ENCODE measurements at regions not wholly inside any gene's neighbourhood (a gene's known extent, or its start where the extent isn't known, plus 50 kb on each side); places are given as distances from the start of the nearest gene placed in this dataset.

- peaks cover 0 to 8% (median 3%) of the 10 kb centered on the region in 4 donors for H3K4me1 Mint-ChIP-seq
- Histone ChIP-seq H3K27me3 (ENCODE audit: control insufficient read depth, insufficient read depth, low read length) (no peaks in the 10 kb centered on the region), H3K4me1 (ENCODE audit: control insufficient read depth, insufficient read depth, low read length, poor library complexity, severe bottlenecking) (no peaks in the 10 kb centered on the region), H3K4me3 (ENCODE audit: low read depth, low read length) (no peak overlapping the region), H3K36me3 (ENCODE audit: control insufficient read depth, insufficient read depth, low read length) (no peaks in the 10 kb centered on the region), H3K9me3 (ENCODE audit: control insufficient read depth in 2 of 2, low read length in 2 of 2) (no peaks in the 10 kb centered on the region), H3K27ac (ENCODE audit: insufficient read depth, low read length, poor library complexity, severe bottlenecking) (no peak overlapping the region)
- DNase-seq, result no peak
- H3K9me3 Mint-ChIP-seq, result peaks cover 0 to 3% (median 0%) of the 10 kb centered on the region in 7 donors
- peaks cover 4% of the 10 kb centered on the region for H3K36me3 Mint-ChIP-seq
- no peak for ATAC-seq (ENCODE audit: low read depth in 2 of 2)
- no peak overlapping the region for H3K4me3 Mint-ChIP-seq
- peak overlapping the region in 1 of 3 donors; percentile 9 for H3K27ac Mint-ChIP-seq
- H3K27me3 Mint-ChIP-seq, result no peaks in the 10 kb centered on the region
Observed at GRCh38 chr2:8153258-8153718, 528.6 kb upstream of the ID2 start.

GRCh38 chr2:8154270-8154669, 527.6 kb upstream of the ID2 start:
- no peak overlapping the region for H3K27ac ChIP-seq (ENCODE audit: insufficient read depth, low read length, poor library complexity, severe bottlenecking)
- no peaks in the 10 kb centered on the region for H3K27me3 ChIP-seq (ENCODE audit: control insufficient read depth, insufficient read depth, low read length)
- no peaks in the 10 kb centered on the region for H3K36me3 ChIP-seq (ENCODE audit: control insufficient read depth, insufficient read depth, low read length)
- ATAC-seq (ENCODE audit: low read depth in 2 of 2) (no peak), DNase-seq (no peak)
- H3K4me1 ChIP-seq (ENCODE audit: control insufficient read depth, insufficient read depth, low read length, poor library complexity, severe bottlenecking), result no peaks in the 10 kb centered on the region
- Mint-ChIP-seq H3K9me3 (peaks cover 0 to 3% (median 0%) of the 10 kb centered on the region in 7 donors), H3K27me3 (no peaks in the 10 kb centered on the region), H3K4me3 (no peak overlapping the region), H3K27ac (peak overlapping the region in 1 of 3 donors; percentile 67), H3K4me1 (peaks cover 0 to 8% (median 3%) of the 10 kb centered on the region in 4 donors), H3K36me3 (peaks cover 4% of the 10 kb centered on the region)
- no peak overlapping the region for H3K4me3 ChIP-seq (ENCODE audit: low read depth, low read length)
- H3K9me3 ChIP-seq (ENCODE audit: control insufficient read depth in 2 of 2, low read length in 2 of 2), result no peaks in the 10 kb centered on the region

DNA sequence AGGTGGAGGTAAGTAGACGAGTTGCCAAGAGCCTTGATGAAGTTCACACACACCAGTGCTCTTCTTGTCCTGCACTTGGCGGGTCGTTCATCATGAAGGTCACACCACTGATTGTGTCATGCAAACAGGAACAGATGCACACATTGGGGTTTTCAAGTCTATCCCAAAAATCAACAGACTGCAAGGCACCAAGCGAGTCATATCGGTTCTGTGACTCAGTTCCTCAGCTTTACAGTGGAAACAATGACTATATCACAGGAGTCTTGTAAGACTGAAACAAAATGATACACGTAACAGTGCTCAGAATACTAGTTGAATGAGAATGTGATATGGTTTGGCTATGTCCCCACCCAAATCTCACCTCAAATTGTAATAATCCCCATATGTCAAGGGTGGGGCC, 526.9 kb upstream of the ID2 start:
- Mint-ChIP-seq H3K27ac (no peak overlapping the region), H3K4me1 (peaks cover 0 to 8% (median 3%) of the 10 kb centered on the region in 4 donors), H3K9me3 (peaks cover 0 to 3% (median 0%) of the 10 kb centered on the region in 7 donors), H3K36me3 (peaks cover 4% of the 10 kb centered on the region), H3K27me3 (no peaks in the 10 kb centered on the region), H3K4me3 (no peak overlapping the region)
- no peak for DNase-seq
- H3K27me3 ChIP-seq (ENCODE audit: control insufficient read depth, insufficient read depth, low read length), result no peaks in the 10 kb centered on the region
- no peak overlapping the region for H3K4me3 ChIP-seq (ENCODE audit: low read depth, low read length)
- no peak for ATAC-seq (ENCODE audit: low read depth in 2 of 2)
- no peak overlapping the region for H3K27ac ChIP-seq (ENCODE audit: insufficient read depth, low read length, poor library complexity, severe bottlenecking)
- no peaks in the 10 kb centered on the region for H3K4me1 ChIP-seq (ENCODE audit: control insufficient read depth, insufficient read depth, low read length, poor library complexity, severe bottlenecking)
- no peaks in the 10 kb centered on the region for H3K9me3 ChIP-seq (ENCODE audit: control insufficient read depth in 2 of 2, low read length in 2 of 2)
- no peaks in the 10 kb centered on the region for H3K36me3 ChIP-seq (ENCODE audit: control insufficient read depth, insufficient read depth, low read length)

GRCh38 chr2:8157621-8158430, 524.0 kb upstream of the ID2 start:
- Mint-ChIP-seq H3K36me3 (peaks cover 4% of the 10 kb centered on the region), H3K9me3 (peaks cover 0 to 3% (median 0%) of the 10 kb centered on the region in 7 donors), H3K4me3 (no peak overlapping the region)

GRCh38 chr2:8158711-8159110, 523.1 kb upstream of the ID2 start:
- no peak for ATAC-seq (ENCODE audit: low read depth in 2 of 2)
- no peaks in the 10 kb centered on the region for H3K4me1 ChIP-seq (ENCODE audit: control insufficient read depth, insufficient read depth, low read length, poor library complexity, severe bottlenecking)
- DNase-seq, result no peak
- no peaks in the 10 kb centered on the region for H3K27me3 ChIP-seq (ENCODE audit: control insufficient read depth, insufficient read depth, low read length)
- Mint-ChIP-seq H3K4me3 (no peak overlapping the region), H3K27me3 (no peaks in the 10 kb centered on the region), H3K9me3 (peaks cover 0 to 3% (median 0%) of the 10 kb centered on the region in 7 donors), H3K27ac (no peak overlapping the region), H3K4me1 (peaks cover 0 to 2% (median 0%) of the 10 kb centered on the region in 4 donors), H3K36me3 (peaks cover 4% of the 10 kb centered on the region)
- H3K27ac ChIP-seq (ENCODE audit: insufficient read depth, low read length, poor library complexity, severe bottlenecking), result no peak overlapping the region
- no peaks in the 10 kb centered on the region for H3K36me3 ChIP-seq (ENCODE audit: control insufficient read depth, insufficient read depth, low read length)
- no peaks in the 10 kb centered on the region for H3K9me3 ChIP-seq (ENCODE audit: control insufficient read depth in 2 of 2, low read length in 2 of 2)
- no peak overlapping the region for H3K4me3 ChIP-seq (ENCODE audit: low read depth, low read length)

More at GRCh38 chr2:8157621-8158430, 524.0 kb upstream of the ID2 start:
- ATAC-seq (ENCODE audit: low read depth in 2 of 2) (no peak), DNase-seq (no peak)
- Mint-ChIP-seq H3K27me3 (no peaks in the 10 kb centered on the region), H3K4me1 (peaks cover 0 to 2% (median under 1%) of the 10 kb centered on the region in 4 donors), H3K27ac (no peak overlapping the region)
- Histone ChIP-seq H3K36me3 (ENCODE audit: control insufficient read depth, insufficient read depth, low read length) (no peaks in the 10 kb centered on the region), H3K27ac (ENCODE audit: insufficient read depth, low read length, poor library complexity, severe bottlenecking) (no peak overlapping the region), H3K4me1 (ENCODE audit: control insufficient read depth, insufficient read depth, low read length, poor library complexity, severe bottlenecking) (no peaks in the 10 kb centered on the region), H3K4me3 (ENCODE audit: low read depth, low read length) (no peak overlapping the region), H3K27me3 (ENCODE audit: control insufficient read depth, insufficient read depth, low read length) (no peaks in the 10 kb centered on the region), H3K9me3 (ENCODE audit: control insufficient read depth in 2 of 2, low read length in 2 of 2) (no peaks in the 10 kb centered on the region)

DNA sequence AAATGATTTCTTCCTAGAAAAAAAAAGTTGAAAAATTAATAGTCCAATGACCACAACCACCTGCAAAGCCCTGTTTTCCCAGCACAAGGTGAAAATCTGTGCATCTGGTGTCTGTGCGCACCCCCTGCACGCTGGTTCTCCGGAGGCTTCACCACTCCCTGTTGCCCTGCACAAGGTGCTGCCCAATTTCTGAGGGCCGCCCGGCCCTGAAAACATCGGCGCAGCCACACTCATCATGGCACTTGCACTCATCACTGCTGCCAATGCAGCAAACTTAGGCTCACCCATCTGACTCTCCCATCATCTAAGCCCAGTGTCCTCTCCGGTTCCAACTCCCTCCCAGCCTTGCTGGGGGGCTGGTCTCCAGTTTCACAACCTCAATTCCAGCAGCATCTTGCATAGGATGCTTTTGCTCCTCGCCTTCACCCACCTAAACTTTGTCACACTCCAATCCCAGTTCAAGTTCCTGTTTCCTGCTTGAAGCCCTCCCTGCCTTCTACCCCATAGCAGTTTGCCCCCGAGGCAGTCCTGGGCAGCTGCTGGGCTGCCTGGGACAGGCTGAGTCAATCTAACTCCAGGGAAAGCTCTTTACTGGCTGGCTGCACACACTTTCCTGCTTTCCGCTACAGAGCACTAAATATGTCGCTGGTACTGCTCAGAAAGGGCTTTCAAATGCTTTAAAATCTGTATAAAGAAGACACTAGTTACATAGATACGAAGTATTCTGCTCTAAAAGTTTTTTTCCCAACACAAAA, 522.5 kb upstream of the ID2 start:
- Mint-ChIP-seq H3K27ac (no peak overlapping the region), H3K27me3 (no peaks in the 10 kb centered on the region), H3K9me3 (peaks cover 0 to 3% (median 0%) of the 10 kb centered on the region in 7 donors), H3K4me1 (peaks cover 0 to 2% (median 0%) of the 10 kb centered on the region in 4 donors), H3K4me3 (no peak overlapping the region), H3K36me3 (peaks cover 4% of the 10 kb centered on the region)
- Histone ChIP-seq H3K4me1 (ENCODE audit: control insufficient read depth, insufficient read depth, low read length, poor library complexity, severe bottlenecking) (no peaks in the 10 kb centered on the region), H3K4me3 (ENCODE audit: low read depth, low read length) (no peak overlapping the region), H3K27me3 (ENCODE audit: control insufficient read depth, insufficient read depth, low read length) (no peaks in the 10 kb centered on the region), H3K9me3 (ENCODE audit: control insufficient read depth in 2 of 2, low read length in 2 of 2) (no peaks in the 10 kb centered on the region), H3K36me3 (ENCODE audit: control insufficient read depth, insufficient read depth, low read length) (no peaks in the 10 kb centered on the region), H3K27ac (ENCODE audit: insufficient read depth, low read length, poor library complexity, severe bottlenecking) (no peak overlapping the region)
- ATAC-seq (ENCODE audit: low read depth in 2 of 2), result no peak
- DNase-seq, result no peak

DNA sequence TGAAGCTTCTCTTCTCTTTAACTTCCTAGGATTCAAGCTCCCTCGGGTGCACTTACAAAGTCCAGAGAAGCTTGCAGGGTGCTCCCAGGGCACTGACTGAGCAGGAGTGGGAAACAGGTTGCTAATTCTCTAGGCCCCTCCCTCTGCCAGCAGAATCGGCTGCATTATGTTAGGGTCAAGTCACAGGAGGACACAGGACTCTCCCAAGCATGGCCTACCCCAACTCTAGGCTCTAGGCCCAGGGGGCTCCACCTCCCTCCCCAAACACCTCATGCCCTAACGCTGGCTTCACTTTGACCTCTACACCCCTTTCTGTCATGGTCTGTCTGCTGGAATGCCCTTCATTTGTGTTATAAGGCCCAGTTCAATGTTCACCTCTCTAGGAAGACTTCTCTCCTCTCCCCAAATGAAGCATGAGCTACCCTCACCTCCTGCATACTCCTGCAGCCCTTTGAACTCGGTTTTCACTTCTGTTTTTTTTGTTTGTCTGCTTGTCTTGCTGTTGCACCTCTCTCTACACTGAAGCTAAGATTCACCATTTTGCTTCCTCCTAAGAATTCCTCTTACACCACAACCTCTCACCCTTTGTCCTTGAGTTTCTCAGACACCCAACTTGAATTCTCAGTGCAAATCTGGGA, 521.8 kb upstream of the ID2 start:
- Histone ChIP-seq H3K4me1 (ENCODE audit: control insufficient read depth, insufficient read depth, low read length, poor library complexity, severe bottlenecking) (no peaks in the 10 kb centered on the region), H3K27me3 (ENCODE audit: control insufficient read depth, insufficient read depth, low read length) (no peaks in the 10 kb centered on the region), H3K9me3 (ENCODE audit: control insufficient read depth in 2 of 2, low read length in 2 of 2) (no peaks in the 10 kb centered on the region), H3K36me3 (ENCODE audit: control insufficient read depth, insufficient read depth, low read length) (no peaks in the 10 kb centered on the region), H3K4me3 (ENCODE audit: low read depth, low read length) (no peak overlapping the region), H3K27ac (ENCODE audit: insufficient read depth, low read length, poor library complexity, severe bottlenecking) (no peak overlapping the region)
- H3K36me3 Mint-ChIP-seq, result peaks cover 4% of the 10 kb centered on the region
- no peak for DNase-seq
- no peak for ATAC-seq (ENCODE audit: low read depth in 2 of 2)
- H3K4me3 Mint-ChIP-seq, result no peak overlapping the region
- no peaks in the 10 kb centered on the region for H3K4me1 Mint-ChIP-seq
- no peak overlapping the region for H3K27ac Mint-ChIP-seq
- H3K9me3 Mint-ChIP-seq, result peaks cover 0 to 3% (median 0%) of the 10 kb centered on the region in 7 donors
- no peaks in the 10 kb centered on the region for H3K27me3 Mint-ChIP-seq
